NK-92 treated with Interleukin-12 subunit alpha and Interleukin-12 subunit beta, amount 100 ng/mL, for 24 hours (cell line): ENCODE measurements at regions not wholly inside any gene's neighbourhood (a gene's known extent, or its start where the extent isn't known, plus 50 kb on each side); places are given as distances from the start of the nearest gene placed in this dataset.
A peak's percentile ranks its signal among the peaks of the same experiment; 100 is the strongest.

Experiments
- DNase-seq: peaks from one replicate; lab custom pipeline; 2025; lab: John Stamatoyannopoulos, UW

DNA sequence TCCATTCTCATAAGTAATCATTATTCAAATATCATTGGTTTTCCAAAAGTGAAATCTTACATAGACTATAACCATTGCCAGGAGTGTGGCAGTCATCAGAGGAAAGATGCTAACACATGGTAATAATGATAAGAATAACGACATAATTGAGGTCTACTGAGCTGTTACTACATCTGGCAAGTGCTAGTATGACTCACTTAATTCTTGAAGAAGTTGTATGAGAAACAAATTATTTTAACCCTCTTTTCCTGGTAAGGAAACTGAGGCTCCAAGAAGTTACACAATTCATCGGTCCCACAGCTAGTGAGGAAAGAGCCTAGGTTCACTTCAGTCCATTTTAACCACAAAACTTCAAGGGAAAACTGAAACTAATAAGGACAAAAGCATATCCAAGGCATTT is 335.6 kb upstream of the BTBD3 start:
- no peak for DNase-seq

GRCh38 chr20:11585752-11586352 is 331.8 kb upstream of the BTBD3 start:
- no peak for DNase-seq

GRCh38 chr20:11588875-11589274 is 328.8 kb upstream of the BTBD3 start:
- no peak for DNase-seq

GRCh38 chr20:11591965-11592364 is 325.7 kb upstream of the BTBD3 start:
- no peak for DNase-seq

GRCh38 chr20:11604339-11604738 is 313.4 kb upstream of the BTBD3 start:
- DNase-seq = no peak

GRCh38 chr20:11607047-11607446 is 310.6 kb upstream of the BTBD3 start:
- no peak for DNase-seq

DNA sequence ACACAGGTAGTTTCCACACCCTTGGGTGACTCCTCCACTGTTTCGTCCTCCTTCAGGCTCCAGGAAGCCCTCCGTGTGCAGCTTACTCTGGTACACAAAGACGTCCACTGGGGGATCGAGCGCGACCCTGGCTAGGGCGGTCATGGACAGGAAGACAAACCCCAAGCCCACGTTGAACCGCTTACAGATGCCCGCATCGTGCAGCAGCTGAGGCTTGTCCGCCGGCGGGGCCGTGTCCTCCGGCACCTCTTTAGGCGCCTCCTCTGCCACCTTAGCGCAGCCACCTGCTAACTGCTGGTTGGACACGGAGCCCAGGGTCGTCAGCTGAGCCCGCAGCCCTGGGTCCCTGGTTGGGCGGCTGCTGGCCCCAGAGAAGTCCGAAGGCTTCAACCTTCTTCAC is 309.0 kb upstream of the BTBD3 start:
- DNase-seq = no peak

DNA sequence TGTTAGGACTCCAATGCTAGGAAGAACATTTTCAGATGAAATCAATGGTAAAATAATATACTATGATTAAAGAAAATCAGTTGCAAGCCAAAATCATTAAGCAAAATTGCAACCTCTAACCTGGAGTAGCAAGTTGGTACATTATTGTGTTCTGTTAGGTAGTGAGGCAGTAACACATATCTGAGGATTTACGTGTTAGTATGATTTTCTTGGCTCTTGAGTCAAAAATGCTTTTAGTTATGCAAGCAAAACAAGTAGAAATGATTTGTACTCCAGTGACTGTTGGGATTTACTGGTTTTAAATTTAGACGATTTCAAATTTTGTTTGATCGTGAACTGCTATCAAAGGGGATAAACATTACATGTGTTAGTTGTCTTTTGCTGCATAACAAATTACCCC is 293.0 kb upstream of the BTBD3 start:
- no peak for DNase-seq

DNA sequence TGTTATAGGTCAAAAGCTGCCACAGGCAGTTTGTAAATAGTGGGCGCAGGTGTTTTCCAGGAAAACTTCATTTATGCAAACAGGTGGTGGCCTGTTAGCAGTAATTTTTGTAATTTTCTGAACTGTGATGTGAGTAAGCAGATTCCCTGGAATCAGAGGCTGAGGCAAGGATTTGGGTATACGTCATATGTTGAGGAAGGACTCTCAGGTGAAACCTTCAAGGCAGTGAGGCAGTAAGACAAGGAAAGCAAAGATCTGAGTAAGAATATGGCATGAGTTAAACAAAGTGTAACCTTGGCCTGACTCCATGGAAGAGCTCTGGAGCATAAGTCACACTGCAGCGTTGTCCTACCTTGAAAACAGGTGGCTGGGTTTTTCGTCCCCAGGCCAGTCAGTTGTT is 291.1 kb upstream of the BTBD3 start:
- DNase-seq = no peak

DNA sequence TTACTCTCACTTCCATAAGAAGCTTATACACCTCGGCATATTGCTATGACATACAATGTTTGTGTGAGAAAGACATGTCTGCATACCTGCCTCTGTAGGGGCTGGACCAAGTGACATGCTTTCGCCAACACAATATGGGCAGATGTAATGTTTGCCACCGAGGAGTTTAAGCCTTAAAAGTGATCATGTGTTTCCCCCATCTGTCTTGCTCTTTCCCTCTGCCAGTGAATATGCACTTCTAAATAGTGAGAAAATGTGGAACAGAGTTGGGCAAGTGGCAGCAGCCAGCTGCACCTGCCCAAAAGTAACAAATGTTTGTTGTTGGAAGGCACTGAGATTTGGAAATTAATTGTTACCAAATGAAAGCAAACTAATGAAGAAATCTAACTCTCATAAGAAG is 274.8 kb upstream of the BTBD3 start:
- DNase-seq = no peak

DNA sequence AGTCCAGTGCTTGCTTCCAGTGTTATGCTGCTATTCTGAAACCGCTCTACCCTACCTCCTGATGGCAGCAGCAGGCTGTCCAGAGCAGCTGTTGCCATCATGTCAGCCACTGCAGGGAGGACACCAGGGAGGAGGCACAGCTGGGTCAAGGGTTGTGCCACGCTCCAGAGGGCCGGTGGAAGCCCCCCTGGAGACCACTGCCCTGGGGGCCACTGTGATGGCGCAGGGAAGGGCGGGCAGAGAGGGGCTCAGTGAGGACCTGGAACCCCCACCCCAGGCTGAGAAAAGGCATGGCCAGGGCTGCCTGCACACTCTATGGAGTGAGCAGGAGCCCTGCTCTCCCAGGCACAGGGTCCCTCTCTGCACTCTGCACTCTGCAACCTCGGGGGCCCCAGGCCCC is 271.3 kb upstream of the BTBD3 start:
- DNase-seq = no peak

DNA sequence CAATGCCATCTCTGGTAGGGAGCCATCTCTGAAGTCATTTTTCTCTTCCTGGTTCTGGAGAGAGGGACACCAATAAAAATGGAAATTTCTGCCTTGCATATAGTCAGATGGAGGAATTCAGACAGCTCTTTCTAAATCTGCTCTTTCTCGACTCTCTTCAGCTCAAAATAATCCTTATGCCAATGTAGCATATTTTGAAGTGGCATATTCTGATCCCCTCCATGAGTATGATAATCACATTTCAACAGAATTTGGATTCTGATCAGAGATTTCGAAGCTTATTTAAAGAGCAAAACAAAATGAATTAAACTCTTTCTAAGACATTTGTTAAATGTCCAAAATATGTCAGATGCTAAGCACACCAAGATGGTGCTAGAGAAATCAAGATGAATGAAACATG is 267.1 kb upstream of the BTBD3 start:
- DNase-seq = no peak

DNA sequence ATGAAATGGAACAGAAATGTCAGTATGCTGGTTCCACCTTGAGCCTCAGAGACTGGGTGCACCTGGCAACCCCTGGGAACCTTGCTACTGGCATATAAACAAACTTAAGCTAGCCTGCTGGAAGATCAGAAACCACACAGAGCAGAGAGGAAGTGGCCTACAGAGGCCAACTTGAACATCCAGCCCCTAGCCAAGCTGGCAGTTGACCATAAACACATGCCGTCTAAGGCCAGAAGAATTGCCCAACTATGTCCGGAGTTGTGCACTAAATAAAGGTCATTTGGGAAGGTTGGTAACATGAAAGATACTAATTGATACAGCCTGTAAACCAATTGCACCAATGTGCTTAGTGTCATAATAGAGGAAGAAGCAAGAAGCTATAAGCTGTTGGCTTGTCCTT is 266.6 kb upstream of the BTBD3 start:
- no peak for DNase-seq

GRCh38 chr20:11651647-11652046 is 266.0 kb upstream of the BTBD3 start:
- DNase-seq = no peak

- no peak for DNase-seq
Observed at GRCh38 chr20:11652128-11652527, 265.6 kb upstream of the BTBD3 start.

DNA sequence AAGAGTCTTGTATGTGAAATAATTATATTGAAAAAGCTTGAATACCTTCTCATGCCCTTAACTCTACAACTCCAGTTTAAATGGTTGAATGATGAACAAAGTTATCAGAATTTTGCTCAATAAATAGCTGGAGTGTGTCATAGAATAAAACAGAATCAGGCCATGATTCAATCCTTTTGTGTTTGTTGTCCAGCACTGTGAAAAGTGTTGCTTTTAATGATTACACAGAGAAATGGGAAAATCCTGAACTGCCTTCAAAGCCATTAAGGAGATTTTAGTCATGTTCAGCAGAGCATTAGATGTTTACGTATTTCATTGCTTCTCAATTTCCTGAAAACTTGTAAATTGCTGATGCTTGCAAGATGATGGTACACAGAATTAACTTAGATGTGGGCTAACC is 262.9 kb upstream of the BTBD3 start:
- DNase-seq = no peak

GRCh38 chr20:11660673-11661072 is 257.0 kb upstream of the BTBD3 start:
- DNase-seq = no peak

DNA sequence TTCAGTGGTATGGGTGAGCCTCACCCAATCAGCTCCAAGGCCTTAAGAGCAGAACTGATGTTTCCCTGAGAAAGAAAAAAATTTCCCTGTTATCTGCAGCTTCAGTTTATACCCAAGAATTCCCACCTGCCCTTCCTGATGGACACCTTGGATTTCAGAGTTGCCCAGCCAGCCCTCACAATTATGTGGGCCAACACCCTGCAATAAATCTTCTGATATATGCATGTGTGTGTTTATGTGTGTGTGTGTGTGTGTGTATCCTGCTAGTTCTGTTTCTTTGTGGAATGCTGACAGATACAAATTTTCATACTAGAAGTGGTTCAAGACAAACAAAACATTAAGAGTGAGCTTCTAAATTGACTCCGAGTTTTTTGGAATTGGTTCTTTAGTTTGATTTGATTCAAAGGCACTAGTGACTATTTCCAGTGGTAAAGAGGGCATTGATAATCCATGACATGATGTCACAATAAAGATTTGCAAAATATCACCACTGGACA is 246.6 kb upstream of the BTBD3 start:
- no peak for DNase-seq

- no peak for DNase-seq
Observed at GRCh38 chr20:11672959-11673358, 244.7 kb upstream of the BTBD3 start.

DNA sequence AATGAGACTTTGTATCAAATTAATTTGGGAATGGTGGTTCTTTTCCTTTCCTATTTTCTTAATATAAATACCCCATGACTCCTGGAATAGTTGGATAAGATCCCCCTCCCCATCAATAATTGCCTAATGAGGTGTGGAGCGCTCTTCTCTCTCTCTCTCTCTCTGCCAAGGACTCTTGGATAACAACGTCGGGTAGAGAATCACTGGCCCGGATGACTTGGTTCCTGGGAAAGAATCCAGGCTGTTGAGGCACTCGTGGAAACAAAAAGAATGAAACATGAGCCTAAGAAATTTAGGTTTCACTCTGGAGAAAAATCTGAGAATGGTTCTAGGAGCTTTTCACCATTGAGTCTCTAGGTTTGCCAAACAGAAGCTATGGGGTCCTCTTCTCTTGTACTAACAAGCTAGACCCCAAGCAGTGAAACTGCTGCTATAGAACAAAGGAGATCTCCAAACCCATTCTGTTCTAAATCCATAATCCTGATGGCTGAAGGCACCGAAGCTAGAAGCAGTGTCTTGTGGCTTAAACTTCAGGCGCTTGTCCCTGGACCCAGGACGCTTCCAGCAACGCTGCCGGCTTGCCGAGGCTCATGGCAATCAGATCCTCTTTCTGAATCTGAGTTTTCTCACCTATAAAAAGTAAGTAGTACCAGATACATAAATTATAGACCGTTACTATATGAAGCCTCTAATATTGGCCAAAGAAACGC is 241.6 kb upstream of the BTBD3 start:
- DNase-seq = no peak

DNA sequence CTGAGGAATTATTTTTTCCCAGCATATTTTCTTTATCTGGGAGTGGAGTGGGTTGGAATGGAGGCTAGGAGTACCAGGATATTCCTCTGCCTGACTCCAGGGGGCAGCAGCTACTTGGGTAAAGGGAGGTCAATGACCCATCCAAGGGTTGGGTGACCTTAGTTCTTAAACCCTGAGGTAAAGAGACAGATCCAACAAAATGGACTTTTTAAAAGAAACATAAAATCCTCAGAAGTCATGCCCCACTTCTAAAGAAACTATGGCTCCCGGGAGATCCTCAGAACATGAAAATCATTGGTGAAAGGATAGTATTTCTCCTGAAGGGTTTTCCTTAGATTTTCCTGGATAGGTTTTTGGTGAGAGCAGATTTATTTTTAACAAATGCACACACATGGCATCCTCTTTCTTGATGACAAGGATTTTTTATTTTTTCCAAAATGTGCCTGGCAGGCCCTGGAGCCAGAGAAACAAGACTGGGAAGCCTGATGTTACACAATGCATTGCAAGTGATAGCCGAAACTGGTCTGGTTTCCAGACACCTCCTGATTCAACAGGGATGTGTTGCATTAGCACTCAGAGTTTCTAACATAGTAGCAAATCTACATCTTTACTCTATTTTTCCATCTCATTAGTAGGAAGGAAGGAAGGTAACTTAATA is 240.9 kb upstream of the BTBD3 start:
- DNase-seq = peak; percentile 0

- DNase-seq = no peak
Observed at GRCh38 chr20:11677428-11677827, 240.3 kb upstream of the BTBD3 start.

- no peak for DNase-seq
Observed at GRCh38 chr20:11677836-11678235, 239.9 kb upstream of the BTBD3 start.
